Activated gamma-delta T cell treated with Interleukin-2 at 50 U/mL for 16 hours (primary cell): ENCODE measurements at regions not wholly inside any gene's neighbourhood (a gene's known extent, or its start where the extent isn't known, plus 50 kb on each side); places are given as distances from the start of the nearest gene placed in this dataset.
"Not testable (repeated sequence)": the region's sequence is repeated elsewhere in the genome, so short reads cannot be mapped to it uniquely, and the experiment has no call there.

ENCODE experiments used
- DNase-seq: peaks from one replicate; pipeline ENCODE4 v3.0.0-alpha.2; 2020

- no peak for DNase-seq
Measured at GRCh38 chr2:118604811-118605210, 242.6 kb downstream of the EN1 start.

- no peak for DNase-seq
Measured at GRCh38 chr2:118604371-118604770, 243.1 kb downstream of the EN1 start.

GRCh38 chr2:118599141-118599540, 248.3 kb downstream of the EN1 start:
- no peak for DNase-seq

GRCh38 chr2:118596620-118597019, 250.8 kb downstream of the EN1 start:
- no peak for DNase-seq

GRCh38 chr2:118593257-118593656, 254.2 kb downstream of the EN1 start:
- no peak for DNase-seq

- DNase-seq = no peak
Measured at GRCh38 chr2:118591223-118591622, 256.2 kb downstream of the EN1 start.

- no peak for DNase-seq
Measured at GRCh38 chr2:118589721-118590120, 257.7 kb downstream of the EN1 start.

GRCh38 chr2:118588850-118589249, 258.6 kb downstream of the EN1 start:
- DNase-seq = no peak

GRCh38 chr2:118586312-118586711, 261.1 kb downstream of the EN1 start:
- DNase-seq = no peak

- DNase-seq = no peak
Measured at GRCh38 chr2:118584877-118585276, 262.6 kb downstream of the EN1 start.

- no peak for DNase-seq
Measured at GRCh38 chr2:118584062-118584749, 263.2 kb downstream of the EN1 start.

- DNase-seq = no peak
Measured at GRCh38 chr2:118582058-118582457, 265.4 kb downstream of the EN1 start.

- no peak for DNase-seq
Measured at GRCh38 chr2:118580651-118581050, 266.8 kb downstream of the EN1 start.

GRCh38 chr2:118580107-118580506, 267.3 kb downstream of the EN1 start:
- no peak for DNase-seq

GRCh38 chr2:118577202-118577601, 270.2 kb downstream of the EN1 start:
- DNase-seq = no peak

- DNase-seq = no peak
Measured at GRCh38 chr2:118576109-118576855, 271.2 kb downstream of the EN1 start.

- DNase-seq = not testable (repeated sequence)
Measured at GRCh38 chr2:118572380-118572779, 275.1 kb downstream of the EN1 start.

- DNase-seq = no peak
Measured at GRCh38 chr2:118569876-118570535, 277.4 kb downstream of the EN1 start.

- DNase-seq = no peak
Measured at GRCh38 chr2:118568700-118569099, 278.7 kb downstream of the EN1 start.

- DNase-seq = no peak
Measured at GRCh38 chr2:118565786-118566540, 281.5 kb downstream of the EN1 start.

GRCh38 chr2:118565301-118565700, 282.1 kb downstream of the EN1 start:
- DNase-seq = no peak

GRCh38 chr2:118562144-118562543, 285.3 kb downstream of the EN1 start:
- no peak for DNase-seq

- no peak for DNase-seq
Measured at GRCh38 chr2:118558846-118559245, 288.6 kb downstream of the EN1 start.
